NCI-H146 (cell line): ENCODE measurements at regions not wholly inside any gene's neighbourhood (a gene's known extent, or its start where the extent isn't known, plus 50 kb on each side); places are given as distances from the start of the nearest gene placed in this dataset.
"Not testable (repeated sequence)": the region's sequence is repeated elsewhere in the genome, so short reads cannot be mapped to it uniquely, and the experiment has no call there.

Experiments used
- DNase-seq: peaks from one replicate; lab custom pipeline; 2025; lab: John Stamatoyannopoulos, UW

DNA sequence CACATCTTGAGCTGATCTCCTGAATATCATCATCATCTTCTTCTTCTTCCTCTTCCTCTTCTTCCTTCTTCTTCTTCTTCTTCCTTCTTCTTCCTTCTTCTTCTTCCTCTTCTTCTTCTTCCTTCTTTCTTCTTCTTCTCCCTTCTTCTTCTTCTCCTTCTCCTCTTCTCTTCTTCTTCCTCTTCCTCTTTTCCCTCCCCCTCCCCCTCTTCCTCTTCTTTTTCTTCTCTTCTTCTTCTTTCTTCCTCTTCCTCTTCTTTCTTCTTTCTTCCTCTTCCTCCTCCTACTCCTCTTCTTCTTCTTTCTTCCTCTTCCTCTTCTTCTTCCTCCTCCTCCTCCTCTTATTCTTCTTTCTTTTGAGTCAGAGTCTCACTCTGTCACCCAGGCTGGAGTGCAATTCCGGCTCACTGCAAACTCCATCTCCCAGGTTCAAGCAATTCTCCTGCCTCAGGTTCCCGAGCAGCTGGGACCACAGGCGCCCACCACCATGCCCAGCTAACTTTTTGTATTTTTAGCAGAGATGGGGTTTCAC lies 197.9 kb upstream of the NANOGP8 start:
- DNase-seq, result no peak

DNA sequence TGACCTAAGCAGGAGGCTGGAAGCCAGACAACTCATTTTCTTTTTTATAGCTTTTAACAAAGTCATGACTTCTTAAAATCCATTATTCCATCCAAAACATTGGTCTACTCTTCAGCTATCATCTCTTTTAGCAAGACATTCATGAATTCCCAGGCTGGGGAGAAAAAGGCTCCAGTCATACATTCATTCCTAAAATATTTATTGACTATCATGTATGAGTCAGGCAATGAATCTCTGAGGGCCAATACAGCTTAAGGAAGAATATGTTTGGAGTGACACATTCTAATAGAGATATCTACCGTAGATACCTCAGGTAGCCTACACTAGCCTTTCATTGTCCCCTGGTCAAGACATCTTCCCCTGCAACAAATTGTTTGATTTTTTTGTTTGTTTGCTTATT lies 196.4 kb upstream of the NANOGP8 start:
- no peak for DNase-seq

DNA sequence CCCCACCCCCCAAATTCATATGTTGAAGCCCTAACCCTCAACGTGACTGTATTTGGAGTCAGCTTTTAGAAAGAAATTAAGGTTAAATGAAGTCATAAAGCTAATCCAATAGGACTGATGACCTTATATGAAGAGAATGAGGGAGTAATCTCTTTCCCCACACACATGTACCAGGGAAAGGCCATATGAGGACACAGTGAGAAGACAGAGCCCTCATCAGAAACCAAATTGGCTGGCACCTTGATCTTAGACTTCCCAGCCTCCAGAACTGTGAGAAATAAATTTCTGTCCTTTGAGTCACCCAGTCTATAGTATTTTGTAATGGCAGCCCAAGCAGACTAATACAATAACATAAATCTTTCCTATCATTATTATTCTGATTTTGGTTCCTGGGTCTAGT lies 194.7 kb upstream of the NANOGP8 start:
- no peak for DNase-seq

DNA sequence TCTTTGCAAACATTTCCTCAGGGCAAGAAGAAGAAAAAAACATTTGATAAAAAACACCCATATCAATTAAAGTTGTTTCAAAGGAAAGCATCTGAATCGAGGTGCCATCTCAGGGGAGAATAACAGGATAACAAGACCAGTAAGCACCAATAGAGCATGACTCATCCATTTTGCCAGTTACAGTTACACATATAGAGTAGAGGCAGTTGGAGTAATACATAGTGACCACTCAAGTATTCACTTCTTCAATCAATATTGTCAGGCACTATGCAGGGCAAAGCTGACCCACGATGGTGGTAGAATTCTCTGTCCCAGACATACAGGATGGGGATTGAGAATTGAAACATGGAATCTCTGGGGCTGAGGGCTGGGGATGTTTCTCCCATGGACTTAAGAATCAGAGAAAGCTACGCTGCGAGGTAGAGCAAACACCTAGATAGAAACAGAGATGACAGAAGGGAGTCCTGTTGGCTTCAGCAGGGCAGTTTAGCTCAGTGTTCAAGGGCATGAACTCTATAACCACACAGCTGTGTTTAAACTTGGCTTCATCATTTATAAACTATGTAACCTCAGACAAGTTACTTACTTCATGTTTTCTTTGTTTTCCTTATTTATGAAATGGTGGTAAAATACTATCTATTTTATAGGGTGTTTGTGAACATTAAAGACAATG lies 186.4 kb upstream of the NANOGP8 start:
- DNase-seq, result no peak

DNA sequence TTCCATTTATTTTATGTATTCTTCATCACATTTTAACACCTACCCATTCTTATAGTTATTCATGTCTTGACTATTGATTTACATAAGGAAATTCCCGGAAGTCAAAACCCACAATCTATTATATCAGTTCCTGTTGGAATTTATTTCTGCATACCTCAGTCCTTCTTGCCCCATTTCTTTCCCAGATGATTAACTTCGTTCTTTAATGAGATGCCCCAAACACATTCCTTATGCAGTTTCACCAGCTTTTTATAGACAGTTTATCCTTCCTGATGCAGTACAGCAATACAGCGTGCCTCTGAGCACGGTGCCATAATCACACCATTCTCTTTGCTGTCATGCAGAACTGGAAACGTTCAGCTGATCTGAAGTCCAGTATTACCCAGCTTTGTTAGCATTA lies 175.8 kb upstream of the NANOGP8 start:
- DNase-seq, result no peak

DNA sequence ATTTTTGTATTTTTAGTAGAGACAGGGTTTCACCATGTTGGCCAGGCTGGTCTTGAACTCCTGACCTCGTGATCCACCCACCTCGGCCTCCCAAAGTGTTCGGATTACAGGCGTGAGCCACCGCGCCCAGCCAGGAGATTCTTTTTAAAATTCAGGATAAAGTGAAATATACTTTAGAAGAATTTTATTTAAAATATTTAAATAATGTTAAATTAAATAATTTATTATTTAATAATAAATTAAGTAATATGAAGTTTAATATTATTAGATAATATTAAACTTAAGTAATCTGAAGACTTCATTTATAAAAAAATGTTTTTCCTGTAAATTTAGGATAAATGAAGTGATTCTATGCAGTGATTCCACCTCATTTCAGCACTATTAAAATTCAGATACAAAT lies 175.2 kb upstream of the NANOGP8 start:
- not testable (repeated sequence) for DNase-seq

DNA sequence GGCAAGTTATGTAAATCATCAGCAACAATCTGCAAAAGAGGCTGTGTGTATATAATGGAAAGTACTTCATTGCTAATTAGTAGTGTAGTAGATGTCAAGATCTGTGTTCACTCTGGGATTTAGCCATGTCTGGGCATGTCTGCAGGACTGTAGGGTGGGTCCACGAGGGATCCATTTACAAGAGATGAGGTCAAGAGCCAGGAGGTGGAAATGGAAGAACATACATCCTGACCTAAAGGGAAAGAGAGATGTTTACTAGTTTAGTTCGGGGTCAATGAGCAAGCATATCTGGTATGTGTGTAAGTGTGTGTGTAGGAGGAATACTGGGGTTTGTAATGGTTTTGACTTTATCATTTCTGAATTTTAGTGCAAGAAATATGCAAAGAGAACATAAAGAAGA lies 171.5 kb upstream of the NANOGP8 start:
- no peak for DNase-seq

DNA sequence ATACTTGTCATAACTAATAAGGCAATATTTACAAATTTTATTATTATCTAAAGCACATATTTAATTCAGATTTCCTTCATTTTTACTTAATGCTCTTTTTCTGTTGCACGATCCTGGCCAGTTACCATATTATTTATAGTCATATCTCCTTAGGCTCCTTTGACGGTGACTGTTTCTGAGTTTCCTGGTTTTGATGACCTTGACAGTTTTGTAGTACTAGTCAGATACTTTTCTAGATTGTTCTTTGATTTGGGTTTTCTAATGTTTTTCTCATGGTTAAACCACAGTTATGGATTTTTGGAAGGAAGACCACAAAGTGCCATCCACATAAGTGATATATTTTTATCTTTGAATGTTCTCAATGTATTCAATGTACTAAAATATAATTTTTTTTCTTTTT lies 171.0 kb upstream of the NANOGP8 start:
- DNase-seq, result no peak

DNA sequence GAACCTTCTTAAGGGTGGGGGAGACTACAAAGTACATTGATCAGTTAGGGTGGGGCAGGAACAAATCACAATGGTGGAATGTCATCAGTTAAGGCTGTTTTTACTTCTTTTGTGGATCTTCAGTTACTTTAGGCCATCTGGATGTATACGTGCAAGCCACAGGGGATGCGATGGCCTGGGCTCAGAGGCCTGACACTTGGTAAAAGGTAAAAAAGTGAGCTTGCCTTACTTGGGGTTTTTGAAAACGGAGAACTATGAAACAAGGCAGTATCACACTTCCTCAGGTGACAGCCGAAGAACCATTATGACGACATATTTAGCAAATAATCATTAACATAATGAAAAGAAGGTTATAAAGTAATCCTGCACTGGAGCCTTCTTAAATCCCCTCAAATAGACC lies 169.8 kb upstream of the NANOGP8 start:
- not testable (repeated sequence) for DNase-seq

DNA sequence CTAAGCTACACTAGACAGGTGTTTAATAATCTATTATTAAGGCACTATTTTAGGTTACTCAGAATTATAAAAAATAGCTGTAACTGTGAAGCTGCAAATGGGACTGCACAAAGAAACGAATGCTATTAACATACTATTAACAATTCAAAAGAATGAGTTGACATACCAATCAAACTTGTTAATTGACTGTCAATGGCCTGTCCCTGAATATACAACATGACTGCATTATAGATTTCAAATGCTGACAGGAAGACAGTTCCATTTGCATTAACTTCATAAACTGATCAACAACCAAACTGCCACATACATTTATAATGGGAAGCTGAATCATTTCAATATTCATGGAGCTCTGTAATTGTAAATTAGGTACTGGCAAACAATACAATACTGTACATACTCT lies 169.0 kb upstream of the NANOGP8 start:
- no peak for DNase-seq

DNA sequence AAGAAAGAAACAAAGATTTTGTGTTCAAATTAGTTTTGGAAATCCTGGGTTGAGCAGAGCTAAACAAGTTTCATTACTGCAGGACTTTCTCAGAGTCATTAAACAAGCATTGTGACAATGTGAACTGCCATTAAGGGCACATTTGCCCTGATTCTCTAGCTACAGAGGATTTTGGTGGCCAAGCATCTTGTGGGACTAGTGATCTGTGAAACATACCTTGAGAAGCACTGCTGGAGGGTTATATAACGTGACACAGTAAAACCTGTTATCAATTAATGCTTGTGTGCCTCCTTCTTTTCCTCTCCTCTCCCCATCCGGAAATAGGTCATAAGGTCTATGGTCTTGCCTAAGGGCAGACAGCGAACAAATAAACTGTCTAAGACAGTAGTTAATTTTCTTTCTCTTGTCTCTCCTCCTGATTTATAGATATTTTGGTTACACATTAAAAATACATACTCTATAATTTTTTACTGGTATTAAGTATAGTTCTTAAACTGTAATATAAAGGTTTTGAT lies 167.3 kb upstream of the NANOGP8 start:
- no peak for DNase-seq

DNA sequence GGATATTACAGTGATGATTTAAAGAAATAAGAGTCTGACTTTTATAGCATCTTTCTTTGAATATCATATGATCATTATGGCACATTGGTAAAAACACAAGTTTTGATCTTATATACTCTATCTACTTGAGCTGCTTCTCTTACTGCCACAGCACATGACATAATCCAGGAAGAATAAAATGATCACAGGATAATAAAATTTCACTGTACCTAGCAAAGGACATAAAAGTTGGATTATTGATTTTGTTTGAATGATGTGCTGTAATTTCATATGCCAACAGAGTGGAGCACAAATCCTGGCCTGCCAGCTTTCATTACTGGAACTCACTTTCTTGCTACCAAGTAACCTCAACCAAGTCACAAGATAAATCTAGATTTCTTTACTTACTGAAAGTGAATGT lies 162.1 kb upstream of the NANOGP8 start:
- no peak for DNase-seq

DNA sequence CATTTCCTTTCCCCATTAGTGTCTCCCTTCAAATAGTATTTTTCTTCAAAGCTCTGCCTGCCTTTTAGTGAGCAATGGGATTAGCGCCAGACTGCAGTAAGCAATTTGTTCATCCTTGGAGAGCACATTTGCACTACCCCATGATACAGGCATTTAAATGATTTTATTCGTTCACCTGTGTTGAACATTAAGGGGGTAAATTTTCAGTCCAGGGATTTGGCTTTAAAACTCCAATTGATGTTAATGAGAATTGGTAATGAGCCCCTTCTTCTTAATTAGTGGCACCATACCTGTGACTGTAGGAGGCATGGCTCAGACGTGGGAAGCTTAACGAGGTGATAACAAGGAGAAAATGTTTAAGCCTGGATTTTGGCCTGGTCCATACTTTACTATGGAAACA lies 161.4 kb upstream of the NANOGP8 start:
- DNase-seq, result no peak

DNA sequence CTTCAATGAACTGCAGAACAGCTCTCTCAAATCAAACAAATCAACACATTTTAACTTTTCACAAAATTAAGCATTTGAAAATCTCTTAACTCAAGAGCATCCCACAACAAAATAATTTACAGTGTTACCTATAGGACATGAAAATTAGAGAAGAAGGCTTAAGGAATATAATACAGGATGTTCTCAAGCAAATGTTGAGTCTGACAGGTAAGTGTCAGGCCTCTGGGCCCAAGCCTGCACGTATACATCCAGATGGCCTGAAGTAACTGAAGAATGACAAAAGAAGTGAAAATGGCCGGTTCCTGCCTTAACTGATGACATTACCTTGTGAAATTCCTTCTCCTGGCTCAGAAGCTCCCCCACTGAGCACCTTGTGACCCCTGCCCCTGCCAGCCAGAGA lies 160.6 kb upstream of the NANOGP8 start:
- DNase-seq, result not testable (repeated sequence)

DNA sequence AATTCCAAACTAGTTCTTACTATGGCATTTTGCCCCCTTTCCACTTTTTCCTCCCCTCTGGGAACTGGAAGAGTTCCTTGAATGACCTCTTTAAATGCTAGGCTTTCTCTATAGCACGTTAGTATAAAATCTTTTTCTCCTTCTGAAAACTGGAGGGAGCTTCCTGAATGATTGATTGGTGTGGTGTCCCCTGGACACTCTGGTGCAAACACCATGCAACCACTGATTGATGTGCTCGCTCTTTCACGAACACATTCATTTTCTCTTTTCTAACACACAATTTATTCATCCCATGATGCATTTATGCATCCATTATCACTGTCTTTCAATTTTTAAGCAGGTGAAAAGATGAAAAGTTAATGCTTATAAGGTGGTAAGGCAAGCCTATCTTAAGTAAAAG lies 159.1 kb upstream of the NANOGP8 start:
- no peak for DNase-seq

DNA sequence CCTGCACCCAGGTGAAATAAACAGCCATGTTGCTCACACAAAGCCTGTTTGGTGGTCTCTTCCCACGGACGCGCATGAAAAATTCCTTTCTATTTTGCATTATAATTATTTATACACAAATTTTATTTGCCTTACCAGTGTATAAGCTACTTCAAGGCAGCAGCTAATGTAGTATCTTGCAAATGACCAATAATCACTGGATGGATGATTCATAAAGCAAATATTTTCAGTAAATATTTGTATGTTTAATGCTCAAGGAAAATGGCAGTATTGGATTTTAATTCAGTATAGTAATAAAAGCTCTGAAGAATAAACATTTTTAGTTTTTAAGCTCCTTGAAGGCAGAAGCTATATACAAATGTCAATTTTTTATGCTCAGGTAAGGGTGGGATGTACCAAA lies 158.7 kb upstream of the NANOGP8 start:
- no peak for DNase-seq

DNA sequence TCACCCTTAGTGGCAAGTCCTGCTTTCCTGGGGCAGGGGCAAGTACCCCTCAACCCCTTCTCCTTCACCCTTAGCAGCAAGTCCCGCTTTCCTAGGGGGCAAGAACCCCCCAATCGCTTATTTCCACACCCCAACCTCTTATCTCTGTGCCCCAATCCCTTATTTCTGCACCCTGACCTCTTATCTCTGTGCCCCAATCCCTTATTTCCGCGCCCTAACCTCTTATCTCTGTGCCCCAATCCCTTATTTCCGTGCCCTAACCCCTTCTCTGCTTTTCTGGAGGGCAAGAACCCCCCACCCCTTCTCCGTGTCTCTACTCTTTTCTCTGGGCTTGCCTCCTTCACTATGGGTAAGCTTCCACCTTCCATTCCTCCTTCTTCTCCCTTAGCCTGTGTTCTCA lies 154.6 kb upstream of the NANOGP8 start:
- DNase-seq, result not testable (repeated sequence)

DNA sequence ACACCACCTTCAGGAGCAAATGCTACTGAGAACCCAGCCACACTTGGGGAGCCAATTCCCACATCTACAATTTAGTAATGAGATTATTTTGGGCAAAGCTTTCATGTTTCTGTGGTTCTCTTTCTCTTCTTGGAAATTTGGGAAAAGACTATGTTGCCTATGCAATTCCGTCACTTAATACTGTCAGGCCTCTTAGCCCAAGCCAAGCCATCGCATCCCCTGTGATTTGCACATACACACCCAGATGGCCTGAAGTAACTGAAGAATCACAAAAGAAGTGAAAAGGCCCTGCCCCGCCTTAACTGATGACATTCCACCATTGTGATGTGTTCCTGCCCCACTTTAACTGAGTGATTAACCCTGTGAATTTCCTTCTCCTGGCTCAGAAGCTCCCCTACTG lies 153.4 kb upstream of the NANOGP8 start:
- not testable (repeated sequence) for DNase-seq

DNA sequence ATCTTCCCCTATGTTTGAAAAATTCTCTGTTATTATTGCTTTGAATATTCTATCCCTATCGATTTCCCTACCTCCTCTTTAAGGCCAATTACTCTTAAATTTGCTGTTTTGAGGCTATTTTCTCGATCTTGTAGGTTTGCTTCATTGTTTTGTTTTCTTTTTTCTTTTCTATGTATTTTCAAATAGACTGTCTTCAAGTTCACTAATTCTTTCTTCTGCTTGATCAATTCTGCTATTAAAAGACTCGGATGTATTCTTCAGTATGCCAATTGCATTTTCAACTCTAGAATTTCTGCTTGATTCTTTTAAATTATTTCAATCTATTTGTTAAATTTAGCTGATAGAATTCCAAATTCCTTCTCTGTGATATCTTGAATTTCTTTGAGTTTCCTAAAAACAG lies 144.0 kb upstream of the NANOGP8 start:
- no peak for DNase-seq

DNA sequence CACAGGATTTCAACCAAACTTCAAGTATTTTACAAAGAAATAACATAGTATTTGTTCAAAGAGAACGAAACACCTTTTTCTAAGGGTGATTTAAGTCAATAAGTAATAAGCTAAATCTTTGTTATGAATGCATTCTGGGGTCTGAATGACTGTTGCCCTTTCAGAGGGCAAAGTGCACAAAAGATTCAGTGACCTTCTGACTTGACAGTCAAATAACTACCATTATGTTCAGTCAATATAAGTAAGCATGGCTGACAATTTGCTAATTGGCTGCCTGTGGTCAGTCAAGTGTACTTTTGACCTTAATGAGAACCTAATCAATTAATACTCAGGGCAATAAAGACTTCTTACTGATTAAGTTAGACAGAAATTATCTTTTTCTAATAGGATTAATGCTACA lies 133.1 kb upstream of the NANOGP8 start:
- no peak for DNase-seq

DNA sequence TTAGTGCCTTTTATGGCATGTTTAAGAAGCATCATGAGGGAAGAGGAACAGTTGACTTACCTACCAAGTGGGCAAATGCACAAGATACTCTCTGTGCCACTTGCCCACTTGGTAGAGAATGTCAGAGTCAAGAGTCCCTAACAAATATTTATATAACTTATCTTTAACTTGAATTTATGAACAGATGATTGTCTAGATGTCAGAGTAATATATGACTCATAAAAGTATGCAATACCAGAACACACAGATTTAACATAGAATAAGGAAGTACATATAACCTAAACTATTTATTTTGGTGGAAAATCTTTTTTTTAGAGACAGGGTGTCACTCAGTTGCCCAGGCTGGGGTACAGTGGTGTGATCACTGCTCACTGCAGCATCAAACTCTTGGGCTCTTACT lies 130.0 kb upstream of the NANOGP8 start:
- DNase-seq, result no peak

DNA sequence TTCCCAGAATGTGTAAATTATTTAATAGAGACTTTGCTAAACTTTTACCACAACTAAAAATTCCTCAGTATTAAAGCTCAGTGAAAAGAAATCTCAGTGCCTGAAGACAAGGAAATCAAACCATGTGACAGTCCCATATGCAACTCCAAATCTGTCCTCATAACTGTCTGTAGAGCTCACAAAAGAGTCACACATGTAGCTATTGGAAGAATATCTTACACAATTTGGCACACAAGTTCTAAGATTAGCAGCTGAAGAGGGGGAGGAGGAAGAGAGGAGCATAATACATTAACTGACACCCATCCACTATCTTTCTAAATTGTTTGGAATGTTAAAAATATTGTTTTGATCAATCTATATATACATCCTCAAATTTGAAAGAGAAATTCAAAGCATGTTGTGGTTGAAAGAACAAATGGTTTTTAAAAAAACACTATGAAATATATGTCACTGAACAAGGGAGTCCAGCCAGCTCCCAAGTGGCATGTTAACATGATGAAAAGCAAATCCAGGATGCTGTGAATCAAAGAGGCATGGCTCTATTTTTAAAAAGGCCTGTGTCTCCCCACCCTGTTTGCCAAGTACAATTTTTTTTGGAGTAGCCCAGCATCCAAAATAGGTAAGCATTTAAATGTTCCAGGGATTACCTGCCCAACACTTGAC lies 126.3 kb upstream of the NANOGP8 start:
- DNase-seq, result no peak

DNA sequence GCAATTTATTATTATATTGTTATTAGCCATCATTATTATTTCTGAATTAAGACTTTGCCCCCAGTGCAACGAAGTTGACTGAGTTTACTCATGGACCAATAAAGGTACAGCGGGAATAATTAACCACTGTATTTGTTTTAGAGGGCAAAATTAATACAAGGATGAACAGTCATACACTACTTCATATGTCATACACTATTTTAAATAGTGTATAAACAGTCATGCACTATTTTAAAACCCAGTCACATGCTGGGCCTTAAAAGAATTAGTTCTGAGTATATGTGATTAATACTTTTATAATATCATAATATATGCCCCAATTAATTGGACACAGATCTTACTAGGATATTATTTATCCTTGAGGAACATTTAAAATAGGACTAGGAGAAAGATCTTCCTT lies 125.3 kb upstream of the NANOGP8 start:
- no peak for DNase-seq

DNA sequence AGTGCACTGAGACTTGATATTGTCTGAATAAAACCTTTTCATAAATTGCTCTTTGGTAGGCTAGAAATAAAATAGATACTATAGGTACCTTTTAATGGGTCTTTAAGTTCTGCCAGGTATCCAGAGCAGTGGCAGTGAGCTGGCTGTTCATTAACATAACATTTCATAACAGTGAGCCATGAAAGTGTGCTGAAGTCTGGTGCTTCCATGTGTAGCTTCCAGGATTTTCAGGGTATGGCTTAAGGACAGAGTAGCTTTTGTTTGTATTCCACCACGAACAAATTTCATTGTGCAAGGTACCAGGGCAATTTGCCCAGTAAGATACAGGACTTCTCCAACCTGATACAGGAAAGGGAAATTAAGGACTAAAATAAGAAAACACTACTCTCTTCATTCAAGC lies 124.7 kb upstream of the NANOGP8 start:
- DNase-seq, result no peak
